ENCODE measurements at regions not wholly inside any gene's neighbourhood (a gene's known extent, or its start where the extent isn't known, plus 50 kb on each side); places are given as distances from the start of the nearest gene placed in this dataset.
"Not testable (repeated sequence)": the region's sequence is repeated elsewhere in the genome, so short reads cannot be mapped to it uniquely, and the experiment has no call there.

GRCh38 chr10:29820890-29821461 is 186.2 kb upstream of the SVIL start:
- DNase-seq = no peak

GRCh38 chr10:29816801-29817558 is 182.2 kb upstream of the SVIL start:
- no peak for DNase-seq

GRCh38 chr10:29815572-29815971 is 180.8 kb upstream of the SVIL start:
- no peak for DNase-seq

GRCh38 chr10:29811751-29812427 is 177.1 kb upstream of the SVIL start:
- DNase-seq = peak; percentile 88

- no peak for DNase-seq
Measured at GRCh38 chr10:29810816-29811215, 176.0 kb upstream of the SVIL start.

- DNase-seq = not testable (repeated sequence)
Measured at GRCh38 chr10:29810231-29810630, 175.5 kb upstream of the SVIL start.

- DNase-seq = no peak
Measured at GRCh38 chr10:29809383-29809782, 174.6 kb upstream of the SVIL start.

GRCh38 chr10:29807163-29807806 is 172.5 kb upstream of the SVIL start:
- peak; percentile 89 for DNase-seq

- DNase-seq = no peak
Measured at GRCh38 chr10:29806350-29806788, 171.6 kb upstream of the SVIL start.

GRCh38 chr10:29805134-29805723 is 170.5 kb upstream of the SVIL start:
- DNase-seq = no peak

GRCh38 chr10:29804025-29804852 is 169.5 kb upstream of the SVIL start:
- peak; percentile 99 for DNase-seq

GRCh38 chr10:29802171-29802570 is 167.4 kb upstream of the SVIL start:
- DNase-seq = no peak

- no peak for DNase-seq
Measured at GRCh38 chr10:29798921-29799690, 164.3 kb upstream of the SVIL start.

- DNase-seq = no peak
Measured at GRCh38 chr10:29797616-29798015, 162.8 kb upstream of the SVIL start.

- peak; percentile 20 for DNase-seq
Measured at GRCh38 chr10:29795850-29796249, 161.1 kb upstream of the SVIL start.

GRCh38 chr10:29794776-29795611 is 160.2 kb upstream of the SVIL start:
- DNase-seq = peak; percentile 49

- no peak for DNase-seq
Measured at GRCh38 chr10:29791773-29792172, 157.0 kb upstream of the SVIL start.

GRCh38 chr10:29790207-29790606 is 155.4 kb upstream of the SVIL start:
- no peak for DNase-seq

- DNase-seq = no peak
Measured at GRCh38 chr10:29788113-29788512, 153.3 kb upstream of the SVIL start.

GRCh38 chr10:29785701-29786100 is 150.9 kb upstream of the SVIL start:
- no peak for DNase-seq

Measured in fibroblast of skin of back (primary cell).